Gastroesophageal sphincter (tissue), 4 donors: ENCODE measurements at regions not wholly inside any gene's neighbourhood (a gene's known extent, or its start where the extent isn't known, plus 50 kb on each side); places are given as distances from the start of the nearest gene placed in this dataset.

ENCODE experiments used
- ATAC-seq: fragments of 150-250 bp; one replicate; pipeline ENCODE4 v1.9.1; 2016; ENCODE audit warnings: mild to moderate bottlenecking, moderate library complexity
- H3K27ac ChIP-seq, 4 donors: fragments of 200-600 bp; sonication (generic) in 3 of 4; 1 replicate in 3 of 4; 2 replicates in 1 of 4; pipeline ENCODE4 v1.5.1; 2016 to 2019
- H3K27me3 ChIP-seq: fragments of 200-600 bp; sonication (generic); one replicate; pipeline ENCODE4 v1.5.1; 2019
- H3K36me3 ChIP-seq, 2 donors: fragments of 200-600 bp; sonication (generic); one replicate each; pipeline ENCODE4 v1.5.1; 2019; ENCODE audit warnings: control low read depth in 1 of 2
- H3K4me1 ChIP-seq, 3 donors: fragments of 200-600 bp; sonication (generic); 1 replicate in 2 of 3; 2 replicates in 1 of 3; pipeline ENCODE4 v1.5.1; 2016 to 2019; ENCODE audit warnings: control low read depth in 2 of 3
- H3K4me3 ChIP-seq, 2 donors: fragments of 200-600 bp; sonication (generic); one replicate each; pipeline ENCODE4 v1.5.1; 2019; ENCODE audit warnings: mild to moderate bottlenecking in 1 of 2, moderate library complexity in 1 of 2
- H3K9me3 ChIP-seq, 3 donors: fragments of 200-600 bp; sonication (generic); one replicate each; pipeline ENCODE4 v1.5.1; 2017 to 2019; ENCODE audit warnings: control low read depth in 2 of 3
- CTCF ChIP-seq, 4 experiments: fragments of 200-600 bp in 2 of 4; fragments of 450-650 bp in 2 of 4; sonication (generic) in 1 of 4; IDR thresholded peaks; one replicate each; pipeline ENCODE4 v1.5.1; 2017 to 2019; ENCODE audit warnings: antibody characterized with exemption in 4 of 4, mild to moderate bottlenecking in 2 of 4, moderate library complexity in 2 of 4
- EP300 ChIP-seq: sonication (generic); formaldehyde crosslinking; IDR thresholded peaks from one replicate; pipeline ENCODE4 v1.6.1; 2017; ENCODE audit warnings: antibody characterized with exemption, mild to moderate bottlenecking
- POLR2A ChIP-seq, 2 donors: fragments of 450-650 bp; IDR thresholded peaks; one replicate each; pipeline ENCODE4 v1.6.1; 2017; ENCODE audit warnings: antibody characterized with exemption in 2 of 2, mild to moderate bottlenecking in 2 of 2, moderate library complexity in 1 of 2
- POLR2AphosphoS5 ChIP-seq: sonication (generic); formaldehyde crosslinking; IDR thresholded peaks from one replicate; pipeline ENCODE4 v1.6.1; 2017; ENCODE audit warnings: antibody characterized with exemption
- WGBS, 2 donors: methylation state at CpG; one replicate each; pipeline ENCODE4 v1.1.5; 2018; ENCODE audit warnings: low coverage in 1 of 2; 5-methylcytosine and 5-hydroxymethylcytosine counted together

GRCh38 chr9:17907779-17908508, 329.1 kb downstream of the SH3GL2 start:
- peaks cover 18% of the 10 kb centered on the region for H3K27me3 ChIP-seq
- no peaks in the 10 kb centered on the region for H3K36me3 ChIP-seq
- peaks cover 0 to 30% (median 3%) of the 10 kb centered on the region in 3 donors for H3K4me1 ChIP-seq
- no peaks in the 10 kb centered on the region for H3K9me3 ChIP-seq
- H3K27ac ChIP-seq: peak overlapping the region; percentile 85 to 95 (median 88)
- TF ChIP-seq POLR2AphosphoS5 (no peak), POLR2A (IDR thresholded peaks at IDR 0.05) (no peak), EP300 (no peak), CTCF (IDR thresholded peaks at IDR 0.05) (no peak)
- peak; percentile 48 for ATAC-seq
- WGBS, 2 donors: 16 to 38% methylated on average over 10 to 11 of the region's 13 CpGs
- peak overlapping the region; percentile 63 to 77 for H3K4me3 ChIP-seq

- no peak for TF ChIP-seq POLR2AphosphoS5
- TF ChIP-seq POLR2A (IDR thresholded peaks at IDR 0.05): no peak
- no peak for TF ChIP-seq EP300
- TF ChIP-seq CTCF (IDR thresholded peaks at IDR 0.05): no peak
- ATAC-seq: no peak
- H3K36me3 ChIP-seq: no peaks in the 10 kb centered on the region
- H3K9me3 ChIP-seq: no peaks in the 10 kb centered on the region
- H3K4me3 ChIP-seq: no peak overlapping the region
- no peaks in the 10 kb centered on the region for H3K27me3 ChIP-seq
- WGBS, 2 donors: 87 to 94% methylated on average over 5 to 8 of the region's 8 CpGs
- no peak overlapping the region for H3K27ac ChIP-seq
- H3K4me1 ChIP-seq: peaks cover 0 to 16% (median 5%) of the 10 kb centered on the region in 3 donors
These were observed 347.4 kb downstream of the SH3GL2 start for GRCh38 chr9:17926246-17926645.

DNA sequence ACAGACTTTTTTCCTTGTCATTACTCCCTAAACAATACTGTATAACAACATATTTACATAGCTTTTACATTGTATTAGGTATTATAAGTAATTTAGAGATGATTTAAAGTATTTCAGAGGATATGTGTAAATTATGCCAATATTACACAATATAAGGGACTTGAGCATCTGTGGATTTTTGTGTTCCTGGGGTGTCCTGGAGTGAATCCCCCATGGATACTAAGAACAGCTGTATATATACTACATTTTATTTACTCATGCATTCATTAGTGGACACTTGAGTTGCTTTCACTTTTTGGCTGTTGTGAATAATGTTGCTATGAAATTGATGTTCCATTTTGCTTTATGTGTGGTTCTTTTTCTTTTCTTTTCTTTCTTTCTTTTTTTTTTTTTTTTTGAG, 348.8 kb downstream of the SH3GL2 start:
- Histone ChIP-seq H3K4me3 (no peak overlapping the region), H3K27ac (no peak overlapping the region), H3K9me3 (no peaks in the 10 kb centered on the region), H3K36me3 (no peaks in the 10 kb centered on the region), H3K27me3 (no peaks in the 10 kb centered on the region), H3K4me1 (peaks cover 0 to 3% (median 0%) of the 10 kb centered on the region in 3 donors)
- TF ChIP-seq POLR2AphosphoS5 (no peak), CTCF (IDR thresholded peaks at IDR 0.05) (no peak), POLR2A (IDR thresholded peaks at IDR 0.05) (no peak), EP300 (no peak)
- no peak for ATAC-seq

DNA sequence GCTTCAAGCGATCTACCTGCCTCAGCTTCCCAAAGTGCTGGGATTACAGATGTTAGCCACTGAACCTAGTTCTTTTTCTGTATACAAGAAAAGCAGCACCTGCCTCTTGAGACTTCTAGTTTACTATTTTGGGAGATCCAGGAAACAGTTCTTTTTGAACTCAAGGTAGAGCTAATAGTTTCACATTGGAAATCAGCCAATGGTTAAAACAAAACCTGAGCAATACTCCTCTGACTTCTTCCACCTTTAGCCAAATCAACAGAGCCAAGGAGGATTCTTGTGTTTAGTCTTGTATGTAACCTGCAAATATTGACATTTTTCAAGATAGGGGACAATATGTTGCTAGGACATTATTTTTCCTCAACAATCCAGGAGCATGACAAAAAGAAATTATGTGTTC, 349.4 kb downstream of the SH3GL2 start:
- H3K36me3 ChIP-seq: no peaks in the 10 kb centered on the region
- WGBS, 2 donors: 100% methylated on average over 1 of the region's 1 CpG; no CpG with 5 or more reads in 1 of the 2 donors
- H3K9me3 ChIP-seq: no peaks in the 10 kb centered on the region
- no peak for ATAC-seq
- TF ChIP-seq EP300 (no peak), POLR2AphosphoS5 (no peak), POLR2A (IDR thresholded peaks at IDR 0.05) (no peak), CTCF (IDR thresholded peaks at IDR 0.05) (no peak)
- H3K27me3 ChIP-seq: no peaks in the 10 kb centered on the region
- H3K4me3 ChIP-seq: no peak overlapping the region
- no peaks in the 10 kb centered on the region for H3K4me1 ChIP-seq
- no peak overlapping the region for H3K27ac ChIP-seq

- no peak for ATAC-seq
- Histone ChIP-seq H3K36me3 (no peaks in the 10 kb centered on the region), H3K9me3 (no peaks in the 10 kb centered on the region), H3K4me1 (no peaks in the 10 kb centered on the region), H3K27ac (no peak overlapping the region), H3K4me3 (no peak overlapping the region), H3K27me3 (no peaks in the 10 kb centered on the region)
- 49 to 57% methylated on average over 2 of the region's 2 CpGs for WGBS, 2 donors
- TF ChIP-seq CTCF (IDR thresholded peaks at IDR 0.05): no peak
These were observed 349.9 kb downstream of the SH3GL2 start for GRCh38 chr9:17928768-17929167.
